SK-N-SH (cell line): ENCODE measurements at regions not wholly inside any gene's neighbourhood (a gene's known extent, or its start where the extent isn't known, plus 50 kb on each side); places are given as distances from the start of the nearest gene placed in this dataset.

ENCODE experiments used
- CTCF ChIA-PET: fragments of 300-600, 350-600 bp; formaldehyde crosslinking; extraction: SDS; loops from one replicate; lab custom pipeline; 2021; lab: Yijun Ruan, JAX
- POLR2A ChIA-PET: fragments of 350-600 bp; sonication (Branson Sonifier 250); formaldehyde crosslinking; extraction: SDS; loops from one replicate; lab custom pipeline; 2020; ENCODE audit warnings: antibody characterized with exemption, inconsistent platforms; lab: Yijun Ruan, JAX
- DNase-seq: peaks from one replicate; pipeline ENCODE4 v3.0.0; 2012
- H2AFZ ChIP-seq: fragments of 200-600 bp; sonication (generic); 2 replicates; pipeline ENCODE4 v1.8.1; 2016; ENCODE audit warnings: antibody characterized with exemption, mild to moderate bottlenecking, low read depth
- H3F3A ChIP-seq: fragments of 200-600 bp; sonication (generic); replicated peaks from 2 replicates; pipeline ENCODE3; 2016; ENCODE audit warnings: antibody characterized with exemption, mild to moderate bottlenecking; ENCODE audit not compliant: insufficient read depth
- H3K27ac ChIP-seq, 2 experiments: fragments of 200-500 bp in 1 of 2; fragments of 200-600 bp in 1 of 2; sonication (Bioruptor generic) in 1 of 2; sonication (generic), shearing (Covaris generic) in 1 of 2; 2 replicates each; pipeline versions ENCODE4 v1.5.1 to v1.6.1; 2014 to 2016; ENCODE audit warnings: low read depth in 2 of 2, inconsistent platforms in 1 of 2, low read length in 1 of 2, mild to moderate bottlenecking in 1 of 2, mixed read lengths in 1 of 2
- H3K27me3 ChIP-seq: fragments of 200-600 bp; sonication (generic), shearing (Covaris generic); 2 replicates; pipeline ENCODE4 v1.6.1; 2016; ENCODE audit warnings: mixed run types; ENCODE audit not compliant: insufficient read depth
- H3K36me3 ChIP-seq, 2 experiments: fragments of 200-500 bp in 1 of 2; fragments of 200-600 bp in 1 of 2; sonication (Bioruptor generic) in 1 of 2; sonication (generic) in 1 of 2; replicated peaks in 1 of 2; 2 replicates each; pipeline versions ENCODE3 to v1.5.1; 2014 to 2016; ENCODE audit warnings: low read length in 1 of 2, mild to moderate bottlenecking in 1 of 2; ENCODE audit not compliant: insufficient read depth in 2 of 2, control insufficient read depth in 1 of 2
- H3K4me1 ChIP-seq, 2 experiments: fragments of 200-500 bp in 1 of 2; fragments of 200-600 bp in 1 of 2; sonication (Bioruptor generic) in 1 of 2; sonication (generic), shearing (Covaris generic) in 1 of 2; 2 replicates each; pipeline versions ENCODE4 v1.5.1 to v1.6.1; 2014 to 2016; ENCODE audit warnings: low read depth in 1 of 2, low read length in 1 of 2, mixed run types in 1 of 2; ENCODE audit not compliant: insufficient read depth in 2 of 2, control insufficient read depth in 1 of 2
- H3K4me2 ChIP-seq: fragments of 200-600 bp; sonication (generic), shearing (Covaris generic); 2 replicates; pipeline ENCODE4 v1.6.1; 2017; ENCODE audit warnings: mixed run types
- H3K4me3 ChIP-seq, 2 experiments: fragments of 200-500 bp in 1 of 2; fragments of 200-600 bp in 1 of 2; sonication (Bioruptor generic) in 1 of 2; sonication (generic), shearing (Covaris generic) in 1 of 2; 2 replicates each; pipeline versions ENCODE4 v1.5.1 to v1.8.1; 2014 to 2016; ENCODE audit warnings: low read depth in 2 of 2, inconsistent platforms in 1 of 2, low read length in 1 of 2, mild to moderate bottlenecking in 1 of 2, mixed read lengths in 1 of 2, moderate library complexity in 1 of 2
- H3K79me2 ChIP-seq: fragments of 200-600 bp; sonication (generic); 2 replicates; pipeline ENCODE4 v1.8.1; 2017; ENCODE audit warnings: mild to moderate bottlenecking; ENCODE audit not compliant: insufficient read depth
- H3K9ac ChIP-seq: fragments of 200-600 bp; sonication (generic); 2 replicates; pipeline ENCODE4 v1.6.1; 2017; ENCODE audit warnings: mixed run types
- H3K9me2 ChIP-seq: fragments of 200-600 bp; sonication (generic); 2 replicates; pipeline ENCODE4 v1.6.1; 2017; ENCODE audit warnings: mixed run types
- H3K9me3 ChIP-seq: fragments of 200-600 bp; sonication (generic); 2 replicates; pipeline ENCODE4 v1.6.1; 2017; ENCODE audit warnings: mixed run types, mild to moderate bottlenecking, moderate library complexity
- H4K20me1 ChIP-seq: fragments of 200-600 bp; sonication (generic); 2 replicates; pipeline ENCODE4 v1.6.1; 2017; ENCODE audit warnings: mild to moderate bottlenecking, mixed run types; ENCODE audit not compliant: insufficient read depth
- ELF1 ChIP-seq: IDR thresholded peaks from 2 replicates; pipeline ENCODE4 v1.4.0; 2012
- FOXM1 ChIP-seq: IDR thresholded peaks from 2 replicates; pipeline ENCODE4 v1.4.0; 2012; ENCODE audit warnings: low read depth, mild to moderate bottlenecking
- GABPA ChIP-seq: IDR thresholded peaks from 2 replicates; pipeline ENCODE4 v1.4.0; 2012; ENCODE audit warnings: low read depth, mild to moderate bottlenecking
- GATA2 ChIP-seq: sonication (generic); formaldehyde crosslinking; IDR thresholded peaks from 2 replicates; pipeline ENCODE4 v1.5.0; 2020; ENCODE audit warnings: mild to moderate bottlenecking, missing genetic modification reagents
- MXI1 ChIP-seq: IDR thresholded peaks from 2 replicates; pipeline ENCODE4 v1.6.1; 2012; ENCODE audit warnings: mild to moderate bottlenecking, low read depth, low read length, improper control_type of control experiment
- NFIC ChIP-seq: IDR thresholded peaks from 2 replicates; pipeline ENCODE4 v1.4.0; 2012; ENCODE audit warnings: borderline replicate concordance
- POLR2AphosphoS5 ChIP-seq: IDR thresholded peaks from 2 replicates; pipeline ENCODE4 v1.6.1; 2012; ENCODE audit warnings: low read depth, low read length
- RAD21 ChIP-seq: IDR thresholded peaks from 2 replicates; pipeline ENCODE4 v1.6.1; 2012; ENCODE audit warnings: mild to moderate bottlenecking, low read length
- RFX5 ChIP-seq: IDR thresholded peaks from 2 replicates; pipeline ENCODE4 v1.6.1; 2012; ENCODE audit warnings: mild to moderate bottlenecking, improper control_type of control experiment, low read length
- RXRA ChIP-seq: IDR thresholded peaks from 2 replicates; pipeline ENCODE4 v1.4.0; 2012; ENCODE audit warnings: low read depth, mild to moderate bottlenecking, borderline replicate concordance
- SMC3 ChIP-seq: IDR thresholded peaks from 2 replicates; pipeline ENCODE4 v1.6.1; 2012; ENCODE audit warnings: low read depth, low read length, improper control_type of control experiment
- TAF1 ChIP-seq: IDR thresholded peaks from 2 replicates; pipeline ENCODE4 v1.6.1; 2012; ENCODE audit warnings: low read depth, mild to moderate bottlenecking, low read length, moderate library complexity, borderline replicate concordance
- TCF12 ChIP-seq: IDR thresholded peaks from 2 replicates; pipeline ENCODE4 v1.4.0; 2012
- TEAD4 ChIP-seq: IDR thresholded peaks from 2 replicates; pipeline ENCODE4 v1.4.0; 2012; ENCODE audit warnings: mild to moderate bottlenecking, borderline replicate concordance; ENCODE audit not compliant: insufficient read depth
- YY1 ChIP-seq: IDR thresholded peaks from 2 replicates; pipeline ENCODE4 v1.4.0; 2012; ENCODE audit warnings: low read depth, mild to moderate bottlenecking
- WGBS: methylation state at CpG from one replicate; pipeline ENCODE4 v1.1.6; 2017; ENCODE audit warnings: low lambda C conversion rate; 5-methylcytosine and 5-hydroxymethylcytosine counted together
- TF ChIP-seq, protein P1 (sequence below): IDR thresholded peaks from 2 replicates; pipeline ENCODE4 v1.4.0; 2012; ENCODE audit warnings: low read depth, borderline replicate concordance
- TF ChIP-seq, protein P2 (sequence below): fragments of 150-350 bp; IDR thresholded peaks from 2 replicates; pipeline ENCODE4 v1.6.1; 2016; ENCODE audit warnings: mild to moderate bottlenecking, low read depth, low read length
- TF ChIP-seq, protein P3 (sequence below): IDR thresholded peaks from 2 replicates; pipeline ENCODE4; 2012
- TF ChIP-seq, protein P4 (sequence below): fragments of 150-350 bp; IDR thresholded peaks from 2 replicates; pipeline ENCODE4 v1.6.1; 2017; ENCODE audit warnings: antibody characterized with exemption, low read length, low read depth, borderline replicate concordance
- TF ChIP-seq, protein P5 (sequence below): IDR thresholded peaks from 2 replicates; pipeline ENCODE4 v1.4.0; 2012; ENCODE audit warnings: low read depth, borderline replicate concordance

DNA sequence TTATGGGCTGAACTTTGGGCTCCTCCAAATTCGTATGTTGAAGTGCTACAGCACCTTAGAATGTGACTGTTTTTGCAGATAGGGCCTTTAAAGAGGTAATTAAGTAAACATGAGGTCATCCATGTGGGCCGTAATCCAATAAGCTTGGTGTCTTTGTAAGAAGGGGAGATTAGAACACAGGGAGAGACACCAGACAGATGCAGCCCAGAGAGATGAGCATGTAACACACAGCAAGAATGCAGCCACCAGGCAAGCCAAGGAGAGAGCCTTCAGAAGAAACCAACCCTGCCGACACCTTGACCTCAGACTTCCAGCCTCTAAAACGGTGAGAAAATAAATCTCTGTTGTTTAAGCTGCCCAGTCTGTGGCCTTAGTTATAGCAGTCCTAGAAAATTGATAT, 74.3 kb downstream of the HRH4 start:
- POLR2A ChIA-PET = no interaction called here

DNA sequence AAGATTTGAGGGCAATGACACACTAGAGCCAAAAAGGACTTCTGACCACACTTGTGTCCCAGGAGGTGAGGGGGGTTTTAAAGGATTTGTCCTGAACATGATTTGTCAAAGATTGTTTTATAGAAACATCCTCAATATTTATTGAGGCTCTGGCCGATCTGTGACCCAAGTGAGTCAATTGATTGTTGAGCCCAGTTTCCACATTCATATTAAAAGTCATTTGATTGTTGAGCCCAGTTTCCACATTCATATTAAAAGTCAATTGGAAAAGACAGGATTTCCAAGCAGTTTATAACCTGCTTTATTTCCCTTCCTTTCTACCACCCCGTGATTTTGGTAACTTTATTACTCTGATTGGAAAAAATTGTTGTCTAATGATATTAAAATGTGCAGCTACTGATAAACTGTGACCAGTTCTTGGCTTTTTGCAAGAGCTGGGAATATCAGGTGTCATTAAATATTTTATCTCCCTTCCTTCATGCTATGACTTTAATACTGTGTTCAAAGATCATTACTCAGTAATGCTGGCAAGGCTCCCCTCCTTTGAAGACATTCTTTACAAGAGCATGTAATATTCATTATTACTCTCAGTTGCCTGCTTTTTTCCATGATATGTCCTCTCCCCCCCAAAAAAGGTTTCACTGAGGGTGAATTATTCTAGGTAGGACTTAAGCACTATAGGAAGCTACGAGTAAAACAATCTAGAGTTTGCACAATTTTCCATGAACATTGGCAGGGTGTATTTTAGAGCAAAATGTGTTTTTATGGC, 75.3 kb downstream of the HRH4 start:
- no peaks in the 10 kb centered on the region for H3K36me3 ChIP-seq
- no peaks in the 10 kb centered on the region for H3F3A ChIP-seq
- H3K4me2 ChIP-seq = no peak overlapping the region
- H3K9ac ChIP-seq = no peak overlapping the region
- no peak overlapping the region for H2AFZ ChIP-seq
- no peaks in the 10 kb centered on the region; the same call in 1 of the 2 replicates for H3K27me3 ChIP-seq
- no peak overlapping the region for H3K27ac ChIP-seq
- H3K79me2 ChIP-seq = no peaks in the 10 kb centered on the region
- H3K4me1 ChIP-seq = peaks cover 0 to 12% of the 10 kb centered on the region in 2 experiments; a peak in 2 of 4 replicates
- ChIA-PET POLR2A (no interaction called here), CTCF (interaction anchor here (1.2 to 13.2 kb wide), 3 partner anchors 8 to 191 kb away, joined by 4 to 125 read pairs (median 6); no protein-coding TSS in a partner anchor)
- 38% methylated on average over 3 of the region's 3 CpGs for WGBS
- no peak for DNase-seq
- no peak overlapping the region for H3K4me3 ChIP-seq
- no peaks in the 10 kb centered on the region for H3K9me2 ChIP-seq
- no peaks in the 10 kb centered on the region for H3K9me3 ChIP-seq
- no peaks in the 10 kb centered on the region for H4K20me1 ChIP-seq
- TF ChIP-seq GATA2 (CRISPR knock-in tag) = no peak
- TF ChIP-seq YY1 = no peak
- TF ChIP-seq ELF1 = no peak
- TF ChIP-seq, protein P1, sequence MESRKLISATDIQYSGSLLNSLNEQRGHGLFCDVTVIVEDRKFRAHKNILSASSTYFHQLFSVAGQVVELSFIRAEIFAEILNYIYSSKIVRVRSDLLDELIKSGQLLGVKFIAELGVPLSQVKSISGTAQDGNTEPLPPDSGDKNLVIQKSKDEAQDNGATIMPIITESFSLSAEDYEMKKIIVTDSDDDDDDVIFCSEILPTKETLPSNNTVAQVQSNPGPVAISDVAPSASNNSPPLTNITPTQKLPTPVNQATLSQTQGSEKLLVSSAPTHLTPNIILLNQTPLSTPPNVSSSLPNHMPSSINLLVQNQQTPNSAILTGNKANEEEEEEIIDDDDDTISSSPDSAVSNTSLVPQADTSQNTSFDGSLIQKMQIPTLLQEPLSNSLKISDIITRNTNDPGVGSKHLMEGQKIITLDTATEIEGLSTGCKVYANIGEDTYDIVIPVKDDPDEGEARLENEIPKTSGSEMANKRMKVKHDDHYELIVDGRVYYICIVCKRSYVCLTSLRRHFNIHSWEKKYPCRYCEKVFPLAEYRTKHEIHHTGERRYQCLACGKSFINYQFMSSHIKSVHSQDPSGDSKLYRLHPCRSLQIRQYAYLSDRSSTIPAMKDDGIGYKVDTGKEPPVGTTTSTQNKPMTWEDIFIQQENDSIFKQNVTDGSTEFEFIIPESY = no peak
- TF ChIP-seq, protein P2, sequence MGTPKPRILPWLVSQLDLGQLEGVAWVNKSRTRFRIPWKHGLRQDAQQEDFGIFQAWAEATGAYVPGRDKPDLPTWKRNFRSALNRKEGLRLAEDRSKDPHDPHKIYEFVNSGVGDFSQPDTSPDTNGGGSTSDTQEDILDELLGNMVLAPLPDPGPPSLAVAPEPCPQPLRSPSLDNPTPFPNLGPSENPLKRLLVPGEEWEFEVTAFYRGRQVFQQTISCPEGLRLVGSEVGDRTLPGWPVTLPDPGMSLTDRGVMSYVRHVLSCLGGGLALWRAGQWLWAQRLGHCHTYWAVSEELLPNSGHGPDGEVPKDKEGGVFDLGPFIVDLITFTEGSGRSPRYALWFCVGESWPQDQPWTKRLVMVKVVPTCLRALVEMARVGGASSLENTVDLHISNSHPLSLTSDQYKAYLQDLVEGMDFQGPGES = no peak
- no peak for TF ChIP-seq RFX5
- TF ChIP-seq TEAD4 = no peak
- TF ChIP-seq, protein P3, sequence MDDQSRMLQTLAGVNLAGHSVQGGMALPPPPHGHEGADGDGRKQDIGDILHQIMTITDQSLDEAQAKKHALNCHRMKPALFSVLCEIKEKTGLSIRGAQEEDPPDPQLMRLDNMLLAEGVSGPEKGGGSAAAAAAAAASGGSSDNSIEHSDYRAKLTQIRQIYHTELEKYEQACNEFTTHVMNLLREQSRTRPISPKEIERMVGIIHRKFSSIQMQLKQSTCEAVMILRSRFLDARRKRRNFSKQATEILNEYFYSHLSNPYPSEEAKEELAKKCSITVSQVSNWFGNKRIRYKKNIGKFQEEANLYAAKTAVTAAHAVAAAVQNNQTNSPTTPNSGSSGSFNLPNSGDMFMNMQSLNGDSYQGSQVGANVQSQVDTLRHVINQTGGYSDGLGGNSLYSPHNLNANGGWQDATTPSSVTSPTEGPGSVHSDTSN = no peak

More for the DNA sequence above, 74.3 kb downstream of the HRH4 start:
- Histone ChIP-seq H3K27ac (no peak overlapping the region), H3K4me2 (no peak overlapping the region), H3K36me3 (no peaks in the 10 kb centered on the region), H3K9me2 (no peaks in the 10 kb centered on the region), H4K20me1 (no peaks in the 10 kb centered on the region), H3K9me3 (no peaks in the 10 kb centered on the region), H3F3A (no peaks in the 10 kb centered on the region), H3K4me1 (peaks cover 0 to 12% of the 10 kb centered on the region in 2 experiments; a peak in 2 of 4 replicates), H3K79me2 (no peaks in the 10 kb centered on the region), H3K9ac (no peak overlapping the region), H3K4me3 (no peak overlapping the region), H3K27me3 (no peaks in the 10 kb centered on the region; the same call in 1 of the 2 replicates), H2AFZ (no peak overlapping the region)
- TF ChIP-seq SMC3 = no peak
- no peak for TF ChIP-seq NFIC
- no peak for TF ChIP-seq TCF12
- TF ChIP-seq RXRA = no peak
- no peak for TF ChIP-seq GABPA
- TF ChIP-seq, protein P4, sequence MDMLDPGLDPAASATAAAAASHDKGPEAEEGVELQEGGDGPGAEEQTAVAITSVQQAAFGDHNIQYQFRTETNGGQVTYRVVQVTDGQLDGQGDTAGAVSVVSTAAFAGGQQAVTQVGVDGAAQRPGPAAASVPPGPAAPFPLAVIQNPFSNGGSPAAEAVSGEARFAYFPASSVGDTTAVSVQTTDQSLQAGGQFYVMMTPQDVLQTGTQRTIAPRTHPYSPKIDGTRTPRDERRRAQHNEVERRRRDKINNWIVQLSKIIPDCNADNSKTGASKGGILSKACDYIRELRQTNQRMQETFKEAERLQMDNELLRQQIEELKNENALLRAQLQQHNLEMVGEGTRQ = no peak
- TF ChIP-seq FOXM1 = no peak
- TF ChIP-seq, protein P1 = no peak
- TF ChIP-seq, protein P5, sequence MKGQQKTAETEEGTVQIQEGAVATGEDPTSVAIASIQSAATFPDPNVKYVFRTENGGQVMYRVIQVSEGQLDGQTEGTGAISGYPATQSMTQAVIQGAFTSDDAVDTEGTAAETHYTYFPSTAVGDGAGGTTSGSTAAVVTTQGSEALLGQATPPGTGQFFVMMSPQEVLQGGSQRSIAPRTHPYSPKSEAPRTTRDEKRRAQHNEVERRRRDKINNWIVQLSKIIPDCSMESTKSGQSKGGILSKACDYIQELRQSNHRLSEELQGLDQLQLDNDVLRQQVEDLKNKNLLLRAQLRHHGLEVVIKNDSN = no peak
- no peak for TF ChIP-seq RAD21
- no peak for TF ChIP-seq TAF1
- TF ChIP-seq POLR2AphosphoS5 = no peak
- no peak for TF ChIP-seq MXI1
- DNase-seq = no peak
- CTCF ChIA-PET = interaction anchor here (1.2 to 1.6 kb wide), 2 partner anchors 9 to 192 kb away, joined by 4 to 6 read pairs; no protein-coding TSS in a partner anchor
- 35% methylated on average over 4 of the region's 4 CpGs for WGBS
